8988T (cell line): ENCODE measurements at regions not wholly inside any gene's neighbourhood (a gene's known extent, or its start where the extent isn't known, plus 50 kb on each side); places are given as distances from the start of the nearest gene placed in this dataset.

ENCODE experiments used
- DNase-seq: peaks from one replicate; pipeline ENCODE4 v3.0.0; 2011

GRCh38 chr12:47558625-47559345 is 147.0 kb downstream of the RPAP3 start:
- DNase-seq, result no peak

GRCh38 chr12:47557386-47557785 is 148.4 kb downstream of the RPAP3 start:
- DNase-seq, result no peak

- no peak for DNase-seq
Measured at GRCh38 chr12:47556261-47557030, 149.4 kb downstream of the RPAP3 start.

- DNase-seq, result no peak
Measured at GRCh38 chr12:47554046-47554653, 151.7 kb downstream of the RPAP3 start.

- DNase-seq, result no peak
Measured at GRCh38 chr12:47553266-47553665, 152.6 kb downstream of the RPAP3 start.

GRCh38 chr12:47551426-47551851 is 154.4 kb downstream of the RPAP3 start:
- DNase-seq, result no peak

GRCh38 chr12:47549258-47549657 is 156.6 kb downstream of the RPAP3 start:
- no peak for DNase-seq

GRCh38 chr12:47548401-47548800 is 157.4 kb downstream of the RPAP3 start:
- DNase-seq, result no peak

GRCh38 chr12:47547077-47547476 is 158.8 kb downstream of the RPAP3 start:
- DNase-seq, result no peak

GRCh38 chr12:47545938-47546609 is 159.8 kb downstream of the RPAP3 start:
- no peak for DNase-seq

GRCh38 chr12:47534695-47535094 is 171.1 kb downstream of the RPAP3 start:
- DNase-seq, result no peak

- DNase-seq, result no peak
Measured at GRCh38 chr12:47530050-47530449, 175.8 kb downstream of the RPAP3 start.

- no peak for DNase-seq
Measured at GRCh38 chr12:47527816-47528215, 178.0 kb downstream of the RPAP3 start.

- no peak for DNase-seq
Measured at GRCh38 chr12:47520029-47520428, 185.8 kb downstream of the RPAP3 start.

GRCh38 chr12:47517122-47517521 is 188.7 kb downstream of the RPAP3 start:
- no peak for DNase-seq

GRCh38 chr12:47509398-47509851 is 196.4 kb downstream of the RPAP3 start:
- DNase-seq, result no peak

- DNase-seq, result no peak
Measured at GRCh38 chr12:47507221-47507620, 198.6 kb downstream of the RPAP3 start.

GRCh38 chr12:47504775-47505446 is 200.9 kb downstream of the RPAP3 start:
- no peak for DNase-seq

GRCh38 chr12:47493801-47494200 is 212.0 kb downstream of the RPAP3 start:
- DNase-seq, result no peak

GRCh38 chr12:47491516-47492305 is 214.1 kb downstream of the RPAP3 start:
- no peak for DNase-seq

- DNase-seq, result no peak
Measured at GRCh38 chr12:47488888-47489287, 216.9 kb downstream of the RPAP3 start.

GRCh38 chr12:47481041-47481440 is 224.8 kb downstream of the RPAP3 start:
- no peak for DNase-seq
